Kidney (tissue), 13 donors: ENCODE measurements at regions not wholly inside any gene's neighbourhood (a gene's known extent, or its start where the extent isn't known, plus 50 kb on each side); places are given as distances from the start of the nearest gene placed in this dataset.

Experiments used
- DNase-seq, 5 donors: peaks; one replicate each; pipeline ENCODE4 v3.0.0-alpha.2; 2013 to 2020
- FAIRE-seq: peaks from 2 replicates; lab custom pipeline; 2012; peaks lifted over from hg19 to GRCh38; lab: Jason Lieb, UNC
- H3K27ac ChIP-seq, 2 donors: one replicate each; pipeline ENCODE4 v1.7.0; 2013; ENCODE audit warnings: low read depth in 2 of 2, low read length in 2 of 2, inconsistent platforms in 1 of 2
- H3K27me3 ChIP-seq: one replicate; pipeline ENCODE4 v1.7.1; 2013; ENCODE audit warnings: low read length, inconsistent platforms; ENCODE audit not compliant: control insufficient read depth, insufficient read depth
- H3K36me3 ChIP-seq, 3 donors: one replicate each; pipeline versions ENCODE4 v1.7.0 to v1.7.1; 2013; ENCODE audit warnings: low read length in 3 of 3, control low read depth in 1 of 3, inconsistent platforms in 1 of 3; ENCODE audit not compliant: insufficient read depth in 3 of 3, control insufficient read depth in 2 of 3
- H3K4me1 ChIP-seq, 3 donors: one replicate each; pipeline versions ENCODE4 v1.7.0 to v1.7.1; 2013; ENCODE audit warnings: low read length in 3 of 3, inconsistent platforms in 1 of 3, low read depth in 1 of 3; ENCODE audit not compliant: control insufficient read depth in 2 of 3, insufficient read depth in 2 of 3
- H3K4me3 ChIP-seq, 3 donors: one replicate each; pipeline versions ENCODE4 v1.7.0 to v1.8.1; 2013; ENCODE audit warnings: low read length in 3 of 3, control low read depth in 1 of 3, inconsistent platforms in 1 of 3
- H3K9ac ChIP-seq, 3 donors: one replicate each; pipeline versions ENCODE4 v1.7.0 to v1.7.1; 2013; ENCODE audit warnings: low read length in 3 of 3, control low read depth in 1 of 3, inconsistent platforms in 1 of 3
- H3K9me3 ChIP-seq, 3 donors: one replicate each; pipeline versions ENCODE4 v1.7.0 to v1.7.1; 2013; ENCODE audit warnings: low read length in 3 of 3, control low read depth in 1 of 3, inconsistent platforms in 1 of 3; ENCODE audit not compliant: control insufficient read depth in 2 of 3, insufficient read depth in 1 of 3
- CTCF ChIP-seq: IDR thresholded peaks from 3 replicates; pipeline ENCODE4 v1.5.1; 2012; ENCODE audit warnings: mild to moderate bottlenecking, moderate library complexity, borderline replicate concordance; ENCODE audit not compliant: insufficient read depth; ENCODE audit errors: extremely low read depth
- intact Hi-C: fragments of 100-400 bp; cut with DNase I; formaldehyde crosslinking; loops from one replicate; pipeline ENCODE4 v1.11.1; 2022
- donor health status: control.
- donor health status: control.
- donor health status: control.
- donor health status: control.
- donor health status: control.
- donor health status: DM: yes; HTN: yes; CAD: no.
- donor health status: Normal renal cell carcinoma (clear cell type).

- H3K27me3 ChIP-seq: no peaks in the 10 kb centered on the region
- H3K4me3 ChIP-seq: no peak overlapping the region
- no peaks in the 10 kb centered on the region for H3K9me3 ChIP-seq
- no peaks in the 10 kb centered on the region for H3K4me1 ChIP-seq
- no peak for FAIRE-seq
- H3K27ac ChIP-seq: no peak overlapping the region
- DNase-seq: no peak
- no peaks in the 10 kb centered on the region for H3K36me3 ChIP-seq
- no peak overlapping the region for H3K9ac ChIP-seq
- intact Hi-C loops: no loop called here
- TF ChIP-seq CTCF: no peak
These were observed 166.3 kb upstream of the SOX21 start for GRCh38 chr13:94878602-94879165.

- H3K36me3 ChIP-seq: no peaks in the 10 kb centered on the region
- no peaks in the 10 kb centered on the region for H3K9me3 ChIP-seq
- H3K4me1 ChIP-seq: no peaks in the 10 kb centered on the region
- no peak overlapping the region for H3K27ac ChIP-seq
- H3K9ac ChIP-seq: no peak overlapping the region
- intact Hi-C loops: no loop called here
- TF ChIP-seq CTCF: no peak
- no peaks in the 10 kb centered on the region for H3K27me3 ChIP-seq
- H3K4me3 ChIP-seq: no peak overlapping the region
- FAIRE-seq: no peak
- DNase-seq: no peak
These were observed 152.1 kb upstream of the SOX21 start for GRCh38 chr13:94864474-94864873.

- H3K4me3 ChIP-seq: peak overlapping the region in 2 of 3 donors; percentile 31 to 41
- H3K9me3 ChIP-seq: no peaks in the 10 kb centered on the region
- intact Hi-C loops: no loop called here
- no peaks in the 10 kb centered on the region for H3K36me3 ChIP-seq
- no peak overlapping the region for H3K27ac ChIP-seq
- FAIRE-seq (no peak), DNase-seq (peak in 1 of 5 donors; percentile 18)
- H3K4me1 ChIP-seq: no peaks in the 10 kb centered on the region
- no peak for TF ChIP-seq CTCF
- H3K27me3 ChIP-seq: no peaks in the 10 kb centered on the region
- no peak overlapping the region for H3K9ac ChIP-seq
These were observed 148.6 kb upstream of the SOX21 start for GRCh38 chr13:94860981-94861407.

GRCh38 chr13:94859811-94860210, 147.5 kb upstream of the SOX21 start:
- no peaks in the 10 kb centered on the region for H3K4me1 ChIP-seq
- FAIRE-seq (no peak), DNase-seq (no peak)
- no peak overlapping the region for H3K4me3 ChIP-seq
- no peaks in the 10 kb centered on the region for H3K27me3 ChIP-seq
- intact Hi-C loops: no loop called here
- TF ChIP-seq CTCF: no peak
- no peak overlapping the region for H3K9ac ChIP-seq
- no peak overlapping the region for H3K27ac ChIP-seq
- H3K36me3 ChIP-seq: no peaks in the 10 kb centered on the region
- H3K9me3 ChIP-seq: no peaks in the 10 kb centered on the region
